NCI-H2029 (cell line): ENCODE measurements at regions not wholly inside any gene's neighbourhood (a gene's known extent, or its start where the extent isn't known, plus 50 kb on each side); places are given as distances from the start of the nearest gene placed in this dataset.

Source experiments
- DNase-seq: peaks from one replicate; lab custom pipeline; 2025; lab: John Stamatoyannopoulos, UW

GRCh38 chr6:126091466-126091865, 105.1 kb downstream of the TRMT11 start:
- DNase-seq, result no peak

- DNase-seq, result no peak
Observed at GRCh38 chr6:126093108-126093507, 106.8 kb downstream of the TRMT11 start.

DNA sequence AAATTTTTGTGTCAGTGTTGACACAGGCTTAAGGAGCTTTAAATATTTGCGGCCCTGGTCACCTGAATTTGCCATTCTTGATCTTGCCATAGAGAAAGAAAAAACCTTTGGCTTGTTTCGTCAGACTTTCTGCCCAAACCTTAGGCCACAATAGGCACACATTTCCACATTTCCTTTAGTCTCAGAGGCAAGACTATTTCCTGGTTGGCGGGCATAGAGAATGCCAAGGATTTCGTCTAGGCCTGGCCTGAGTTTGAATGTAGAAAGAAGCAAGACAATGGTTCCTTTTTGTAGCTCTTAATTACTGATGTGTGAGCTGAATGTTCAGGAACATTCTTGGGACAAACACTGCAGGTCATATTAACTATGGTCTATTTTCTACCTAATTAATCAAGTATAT, 108.1 kb downstream of the TRMT11 start:
- no peak for DNase-seq

DNA sequence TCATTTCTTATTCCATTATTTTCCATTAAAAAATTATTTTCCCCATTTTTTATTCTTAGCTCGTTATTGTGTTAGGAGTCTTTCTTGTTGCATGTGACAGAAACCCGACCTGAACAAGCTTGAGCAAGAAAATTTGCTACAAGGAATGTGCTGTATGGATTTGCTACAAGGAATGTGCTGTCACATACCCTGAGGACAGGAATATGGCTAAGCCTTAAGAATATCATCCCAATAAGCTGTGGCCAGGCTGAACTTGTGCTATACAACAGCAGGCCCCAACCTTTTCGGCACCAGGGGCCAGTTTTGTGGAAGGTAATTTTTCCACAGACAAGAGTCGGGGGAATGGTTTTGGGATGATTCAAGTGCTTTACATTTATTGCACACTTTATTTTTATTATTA, 114.0 kb downstream of the TRMT11 start:
- DNase-seq, result no peak

- no peak for DNase-seq
Observed at GRCh38 chr6:126102358-126102757, 116.0 kb downstream of the TRMT11 start.

- DNase-seq, result no peak
Observed at GRCh38 chr6:126103993-126104392, 117.7 kb downstream of the TRMT11 start.

DNA sequence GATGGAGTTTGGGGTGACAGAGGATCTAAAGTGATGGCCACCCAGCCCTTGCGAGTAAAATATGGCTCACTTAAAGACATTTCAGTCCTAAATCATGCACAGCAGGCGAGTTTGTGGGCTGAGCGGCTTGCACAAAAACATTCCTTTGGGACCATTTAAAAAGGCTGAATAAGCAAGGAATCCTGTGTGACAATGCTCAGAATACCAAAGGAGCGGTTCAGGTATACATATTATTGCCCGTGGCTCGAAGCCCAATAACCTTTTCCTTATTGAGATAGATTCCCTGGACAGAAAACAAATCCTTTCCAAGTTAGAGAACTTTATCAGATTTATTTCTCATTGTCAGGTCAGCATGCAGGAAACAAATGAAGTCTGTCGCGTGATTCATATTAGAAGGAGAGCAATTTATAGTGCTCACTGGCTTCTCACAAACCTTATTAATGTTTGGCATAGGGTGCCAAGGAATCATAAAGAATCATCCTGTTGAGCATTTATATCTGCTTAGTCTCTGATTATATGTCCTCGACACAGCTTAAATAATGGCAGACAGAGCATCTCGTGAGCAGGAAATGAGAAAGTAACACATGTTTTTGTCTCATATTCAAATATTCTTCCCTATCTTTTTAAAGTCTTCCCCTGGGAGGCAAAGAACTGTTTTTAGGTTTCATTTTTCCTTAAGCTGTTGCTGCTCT, 121.3 kb downstream of the TRMT11 start:
- DNase-seq, result no peak

DNA sequence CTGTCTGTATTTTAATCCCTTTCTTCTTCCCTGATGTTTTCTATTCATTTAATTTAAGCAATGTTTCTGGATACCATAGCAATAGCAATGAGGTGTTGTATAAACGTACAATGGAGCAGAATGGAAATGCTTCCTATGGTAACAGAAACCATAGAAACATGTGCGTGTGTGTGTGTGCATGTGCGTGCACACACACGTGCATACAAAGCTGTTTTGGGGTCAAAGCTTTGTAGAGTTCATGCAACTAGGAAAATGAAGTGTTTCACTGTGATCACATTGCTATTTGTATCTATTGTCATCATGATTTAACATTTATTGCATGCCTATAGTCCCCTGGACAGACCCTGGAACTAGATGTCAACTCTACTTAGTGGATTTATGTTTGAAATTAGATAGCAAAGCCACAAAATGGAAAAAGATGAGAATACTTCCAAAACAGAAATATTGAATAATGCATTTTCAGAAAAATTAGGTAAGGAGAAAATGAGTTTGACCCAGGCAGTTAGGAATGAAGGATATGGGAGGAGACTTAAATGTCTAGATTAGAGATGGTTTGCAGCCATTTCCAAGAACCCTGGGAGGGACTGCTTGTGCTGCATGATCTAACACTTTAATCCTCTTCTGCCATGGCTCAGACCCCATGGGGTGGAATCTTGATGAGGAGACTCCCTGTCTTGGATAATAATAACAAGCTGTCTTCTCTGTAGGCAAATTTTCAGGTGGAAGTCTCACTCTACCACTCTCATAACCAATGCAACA, 124.4 kb downstream of the TRMT11 start:
- no peak for DNase-seq

- no peak for DNase-seq
Observed at GRCh38 chr6:126111327-126111726, 125.0 kb downstream of the TRMT11 start.

DNA sequence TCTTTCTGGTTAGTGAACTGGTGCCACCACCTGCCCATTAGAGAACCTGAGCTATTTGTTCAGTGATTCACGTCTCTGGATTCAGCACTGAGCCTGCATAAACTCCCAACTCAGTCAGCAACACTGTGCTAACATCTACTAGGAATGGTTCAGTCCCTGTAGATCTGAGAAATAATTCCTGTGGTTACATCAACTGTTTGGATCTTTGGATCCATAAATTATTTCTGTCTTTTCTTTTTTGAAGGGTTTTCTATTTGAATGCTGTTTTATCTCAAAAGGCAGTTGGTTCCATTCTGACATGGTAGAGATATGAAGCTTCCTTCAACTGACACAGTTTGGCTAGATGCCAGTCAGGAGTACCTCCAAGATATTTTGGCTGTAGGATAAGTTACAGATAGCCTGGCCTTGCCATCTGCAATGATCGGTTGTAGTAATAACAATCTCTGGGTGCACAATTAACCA, 125.9 kb downstream of the TRMT11 start:
- DNase-seq, result no peak

DNA sequence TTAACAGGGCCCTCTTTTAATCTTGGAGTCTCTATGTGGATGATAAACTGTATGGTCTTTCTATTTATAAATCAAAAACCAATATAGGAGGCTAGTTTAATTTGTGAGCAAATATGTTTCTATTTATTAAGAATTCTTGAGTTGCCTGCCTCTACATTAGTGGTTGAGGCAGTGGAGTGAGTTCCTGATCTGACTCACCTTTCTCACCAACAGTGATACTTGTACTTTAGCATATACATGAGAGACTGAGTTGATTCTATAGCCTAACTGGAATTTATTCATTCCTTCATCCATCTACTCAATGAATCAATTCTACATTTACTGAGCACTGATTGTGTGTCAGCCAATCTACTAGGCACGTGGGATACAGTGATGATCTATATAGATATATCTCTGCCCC, 126.9 kb downstream of the TRMT11 start:
- no peak for DNase-seq

GRCh38 chr6:126117251-126117650, 130.9 kb downstream of the TRMT11 start:
- DNase-seq, result no peak

- DNase-seq, result no peak
Observed at GRCh38 chr6:126118058-126118755, 131.9 kb downstream of the TRMT11 start.

GRCh38 chr6:126118936-126119335, 132.6 kb downstream of the TRMT11 start:
- DNase-seq, result no peak

DNA sequence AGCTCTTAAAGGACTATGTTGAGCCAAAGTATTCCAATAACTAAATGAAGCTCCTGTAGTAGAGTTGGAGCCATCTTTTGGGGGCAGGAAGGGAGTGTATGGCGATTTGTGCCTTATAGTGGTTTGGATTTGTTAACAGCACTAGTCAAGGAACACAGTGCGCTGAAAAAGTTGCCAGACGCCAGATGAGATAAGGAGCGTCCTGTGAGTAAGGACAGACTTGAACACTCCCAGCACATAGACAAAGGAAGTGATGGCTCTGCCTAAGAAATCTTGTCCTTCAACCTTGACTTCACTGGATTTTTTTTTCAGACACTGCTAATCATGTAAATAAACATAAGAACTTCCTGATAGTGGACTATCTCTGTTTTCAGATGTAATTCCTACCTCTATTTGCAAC, 136.9 kb downstream of the TRMT11 start:
- no peak for DNase-seq

GRCh38 chr6:126127659-126128058, 141.3 kb downstream of the TRMT11 start:
- DNase-seq, result peak; percentile 5

- DNase-seq, result no peak
Observed at GRCh38 chr6:126131246-126131645, 144.9 kb downstream of the TRMT11 start.

- no peak for DNase-seq
Observed at GRCh38 chr6:126133984-126134383, 147.6 kb downstream of the TRMT11 start.

GRCh38 chr6:126134491-126134890, 148.2 kb downstream of the TRMT11 start:
- no peak for DNase-seq

GRCh38 chr6:126140015-126140414, 153.7 kb downstream of the TRMT11 start:
- DNase-seq, result no peak

DNA sequence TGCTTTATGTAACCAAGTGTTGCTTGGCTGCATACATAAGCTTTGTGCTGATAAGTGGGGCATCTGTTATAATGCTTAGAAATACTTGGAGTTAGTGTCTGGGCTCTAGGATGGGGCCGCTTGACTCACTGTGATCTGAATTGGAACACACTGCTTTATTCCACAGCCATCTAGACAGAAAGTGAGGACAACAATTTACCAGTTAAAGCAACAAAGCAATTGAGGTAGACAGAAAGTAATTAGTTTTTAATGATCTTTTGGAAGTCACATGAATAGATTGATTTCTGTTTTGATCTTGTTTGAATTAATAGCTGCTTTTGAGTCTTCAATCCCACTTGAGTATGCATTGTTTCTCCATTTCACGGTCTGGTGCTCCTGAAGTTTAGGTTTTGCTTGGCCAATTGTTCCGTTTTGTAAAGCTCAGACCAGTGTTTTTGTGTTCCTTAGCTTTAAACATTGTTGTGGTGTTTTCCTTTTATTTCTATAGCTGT, 157.5 kb downstream of the TRMT11 start:
- DNase-seq, result no peak

GRCh38 chr6:126145351-126145750, 159.0 kb downstream of the TRMT11 start:
- DNase-seq, result no peak

DNA sequence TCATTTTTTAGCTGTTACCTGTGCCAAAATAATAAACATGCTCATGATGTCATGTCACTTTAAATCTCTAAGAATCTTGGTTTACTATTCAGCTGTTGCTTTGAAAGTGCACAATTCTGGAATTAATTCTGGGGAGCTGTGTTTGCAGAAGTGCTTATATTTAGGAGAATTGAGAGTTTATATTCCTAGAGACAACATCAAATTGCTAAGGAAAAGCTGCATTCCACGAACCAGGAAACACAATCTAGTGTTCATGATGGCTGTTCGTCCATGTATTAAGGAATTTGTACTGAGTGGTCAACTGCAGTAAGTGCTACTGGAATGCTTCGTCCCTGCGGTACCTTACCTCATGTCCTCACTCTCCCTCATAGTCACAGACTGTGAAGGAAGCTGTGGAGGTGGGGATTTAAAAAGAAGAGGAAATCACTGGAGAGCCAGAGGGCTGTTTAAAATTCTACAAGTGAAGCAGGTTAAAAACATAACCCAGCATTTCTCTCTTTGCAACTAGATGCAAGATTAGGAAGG, 161.0 kb downstream of the TRMT11 start:
- DNase-seq, result no peak
